GM19328 (cell line): ENCODE measurements at regions not wholly inside any gene's neighbourhood (a gene's known extent, or its start where the extent isn't known, plus 50 kb on each side); places are given as distances from the start of the nearest gene placed in this dataset.
A peak's percentile ranks its signal among the peaks of the same experiment; 100 is the strongest.

Source experiments
- ATAC-seq: cut with Tn5 transposase; IDR thresholded peaks from one replicate; pipeline ENCODE4 v1.9.1; 2021; ENCODE audit warnings: mild to moderate bottlenecking, moderate library complexity; ENCODE audit not compliant: unreplicated experiment

DNA sequence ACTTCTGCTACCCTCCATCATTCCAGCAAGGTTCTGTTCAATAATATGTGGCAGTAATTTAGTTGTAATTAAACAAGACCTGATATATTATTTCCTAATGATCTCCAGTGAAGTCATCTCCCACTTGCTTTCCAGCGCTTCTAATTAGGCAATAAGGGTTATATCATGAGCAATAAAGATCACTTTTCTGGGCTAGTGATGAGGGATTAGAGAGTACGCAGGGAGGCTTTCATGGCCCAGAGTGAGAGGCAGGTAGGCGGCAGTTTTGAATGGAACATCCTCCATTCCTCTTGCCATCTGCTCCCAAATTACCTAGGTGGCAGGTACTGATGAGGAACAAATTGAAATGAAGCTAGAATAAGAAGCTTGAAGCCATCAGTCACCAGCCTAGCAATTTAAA is 358.1 kb upstream of the SYT4 start:
- no peak for ATAC-seq

DNA sequence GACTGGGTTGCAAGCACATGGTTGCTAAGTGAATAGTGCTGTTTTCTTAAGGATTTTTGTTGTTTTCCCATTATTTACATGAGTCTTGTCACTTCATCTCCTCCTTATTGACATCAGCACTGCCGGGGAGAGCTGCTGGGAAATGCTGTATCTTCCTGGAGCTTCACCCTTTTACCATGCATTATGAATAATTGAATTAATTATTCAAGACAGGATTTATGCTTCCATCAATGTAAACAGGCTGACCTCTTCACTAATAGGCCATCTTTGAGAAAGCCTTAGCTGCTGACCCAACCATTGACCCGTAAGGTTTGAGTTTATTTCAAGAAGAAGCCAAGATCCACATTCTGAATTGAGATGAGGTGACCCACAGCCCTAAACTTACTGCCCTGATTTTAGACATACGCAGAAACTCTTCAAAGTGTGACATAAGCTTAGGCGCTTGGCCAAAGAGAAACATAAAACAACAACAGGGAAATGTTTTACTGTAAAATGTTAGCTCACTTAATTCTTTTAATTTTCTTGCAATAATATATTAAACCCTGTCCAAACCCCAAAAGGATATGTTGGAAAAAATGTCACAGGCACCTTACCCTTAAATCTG is 365.5 kb upstream of the SYT4 start:
- no peak for ATAC-seq

DNA sequence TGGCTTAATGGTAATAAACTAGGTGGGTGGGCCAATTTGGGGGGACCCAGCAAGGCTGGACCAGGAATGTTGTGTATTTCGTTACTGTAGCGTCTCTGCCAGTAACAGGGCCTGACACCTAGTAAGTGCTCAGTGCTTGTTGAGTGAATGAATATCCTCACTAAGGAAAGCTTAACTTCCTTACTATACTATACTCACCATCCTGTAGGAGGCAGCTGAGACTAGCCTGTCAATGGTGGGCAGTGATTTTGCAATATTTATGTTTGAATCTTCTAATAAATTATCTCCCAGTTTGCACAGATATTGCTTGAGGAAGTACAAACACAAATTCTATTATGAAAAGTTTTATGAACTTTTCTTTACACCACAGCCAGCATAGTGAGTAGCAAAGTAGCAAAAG is 370.7 kb upstream of the SYT4 start:
- no peak for ATAC-seq

DNA sequence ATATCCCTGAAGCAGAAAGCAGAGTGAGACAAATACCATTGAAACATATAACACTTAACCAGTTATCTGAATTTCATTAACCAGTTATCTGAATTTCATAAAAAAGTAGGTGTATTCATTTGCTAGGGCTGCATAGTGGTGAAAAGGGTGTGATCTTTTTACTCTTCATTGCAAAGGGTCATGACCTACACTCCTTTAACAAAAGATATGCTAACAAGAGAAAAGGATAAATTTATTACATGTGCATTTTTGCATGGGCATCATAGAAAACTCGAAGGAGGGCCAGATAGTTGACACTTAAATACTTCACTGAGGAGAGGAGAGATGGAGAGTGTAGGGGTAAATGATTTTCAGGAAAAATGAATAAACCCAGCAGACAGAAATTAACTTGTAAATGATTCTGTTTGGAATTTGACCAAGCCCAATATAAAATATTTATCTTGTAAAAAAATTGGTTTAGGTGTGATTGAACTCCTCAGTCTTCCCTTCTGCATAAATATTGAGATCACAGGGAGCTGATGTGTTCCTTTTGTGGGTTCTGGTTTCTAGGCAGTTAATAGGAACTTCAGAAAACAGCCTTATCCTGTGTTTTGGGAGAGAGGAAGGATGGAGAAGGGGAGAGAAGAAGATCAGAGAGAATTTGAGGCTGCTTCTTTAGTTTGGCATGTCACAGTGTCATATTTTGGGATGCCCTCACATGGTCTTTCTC is 372.5 kb upstream of the SYT4 start:
- ATAC-seq, result no peak

DNA sequence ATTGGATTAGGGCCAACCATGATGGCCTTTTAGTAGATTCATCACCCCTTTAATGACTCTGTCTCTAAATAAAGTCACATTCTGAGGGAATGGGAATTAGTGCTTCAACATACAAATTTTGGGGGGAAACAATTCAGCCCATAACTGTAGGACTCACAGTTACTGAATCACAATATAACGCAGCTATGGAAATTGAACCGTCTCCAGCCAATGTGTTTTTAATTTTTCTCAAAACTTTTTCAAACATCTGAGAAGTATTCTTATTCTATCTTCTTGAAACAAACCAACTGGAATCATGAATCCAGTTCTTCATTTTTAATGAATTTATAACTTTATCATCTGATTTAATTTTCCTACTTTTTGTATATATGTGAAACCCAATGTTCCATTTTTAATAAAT is 373.1 kb upstream of the SYT4 start:
- ATAC-seq, result no peak

DNA sequence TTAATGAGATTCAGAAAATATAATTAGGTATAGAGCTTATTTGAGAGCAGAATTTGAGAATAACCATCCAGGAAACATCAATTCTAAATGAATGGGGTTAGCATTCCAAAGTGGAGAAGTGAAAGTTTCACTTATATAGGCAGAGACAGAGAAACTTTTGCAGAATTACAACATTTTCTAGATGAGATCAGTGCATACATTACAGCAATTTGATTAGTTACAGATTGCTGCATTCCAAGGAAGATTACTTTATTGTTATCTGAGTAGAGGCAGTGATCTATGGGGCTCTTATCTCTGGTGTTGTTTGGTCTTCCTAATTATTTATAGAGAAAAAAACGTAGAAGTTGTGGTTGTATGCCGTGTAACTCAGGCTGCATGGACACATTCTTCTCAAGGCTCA is 373.8 kb upstream of the SYT4 start:
- no peak for ATAC-seq

DNA sequence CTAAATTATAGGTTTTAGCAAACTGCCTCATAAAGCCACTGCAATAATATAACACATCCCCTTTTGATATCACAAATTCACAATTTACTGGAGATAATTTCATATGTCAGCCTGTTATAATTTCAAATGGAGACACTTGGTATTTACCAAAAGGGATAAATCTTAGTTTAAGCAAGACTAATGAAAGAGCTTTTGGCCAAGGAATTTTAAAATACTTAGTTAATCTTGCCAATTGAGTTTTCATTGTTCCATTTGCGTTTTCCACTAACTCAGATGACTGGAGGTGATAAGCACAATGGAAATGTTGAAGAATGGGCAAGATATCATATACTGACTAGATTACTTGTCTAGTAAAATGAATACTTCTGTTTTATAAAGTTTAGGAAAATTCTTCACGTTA is 379.3 kb upstream of the SYT4 start:
- no peak for ATAC-seq

DNA sequence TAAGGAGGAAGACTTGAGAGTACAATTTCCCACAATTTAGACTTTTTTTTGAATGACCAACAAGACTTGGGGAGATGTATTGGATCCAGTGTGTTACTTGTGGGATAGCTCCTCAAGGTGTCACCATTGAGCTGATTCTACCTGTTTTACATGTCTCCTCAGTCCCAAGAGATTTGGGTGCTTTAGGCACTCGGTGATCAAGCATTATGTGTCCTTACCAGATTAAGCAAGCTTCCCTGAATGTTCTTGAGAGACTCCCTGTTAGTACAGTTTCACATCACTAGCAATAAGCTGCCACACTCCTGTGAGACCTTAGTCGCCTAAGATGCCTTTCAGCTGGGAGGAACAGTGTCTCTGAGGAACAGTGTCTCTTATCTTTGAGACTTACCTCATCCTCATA is 384.3 kb upstream of the SYT4 start:
- peak; percentile 57 for ATAC-seq

DNA sequence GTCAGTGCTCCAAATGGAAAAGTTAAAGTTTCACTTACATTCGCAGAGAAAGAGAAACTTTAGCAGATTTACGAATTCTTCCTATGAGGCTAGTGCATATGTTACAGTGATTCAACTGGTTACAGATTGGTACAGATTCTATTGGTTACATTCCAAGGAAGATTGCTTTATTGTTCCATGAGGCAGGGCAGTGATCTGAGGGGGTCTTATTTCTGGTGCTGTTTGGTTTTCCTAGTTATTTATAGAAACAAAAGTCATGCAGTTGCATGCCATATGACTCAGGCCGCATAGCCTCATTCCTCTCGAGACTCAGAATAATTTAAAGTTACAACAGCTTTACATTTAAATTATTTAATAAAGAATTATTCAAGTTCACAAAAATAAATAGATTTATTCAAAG is 385.4 kb upstream of the SYT4 start:
- ATAC-seq, result no peak

DNA sequence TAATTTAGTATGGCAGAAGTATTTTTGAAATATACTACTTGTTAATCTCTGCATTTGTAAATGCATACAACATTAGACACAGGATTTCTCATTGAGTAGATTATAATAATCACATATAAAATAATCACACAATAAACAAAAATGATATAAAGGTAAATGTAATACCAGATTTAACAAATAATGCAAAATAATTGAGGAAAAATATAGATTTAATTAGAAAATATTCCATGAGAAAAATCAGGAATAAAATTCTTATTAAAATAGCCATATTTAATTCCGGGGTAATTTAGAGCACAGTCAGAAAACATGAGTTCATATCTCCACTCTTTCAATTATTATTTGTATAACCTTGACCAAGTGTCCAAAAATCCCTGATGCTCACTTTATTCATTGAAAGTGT is 385.9 kb upstream of the SYT4 start:
- ATAC-seq, result no peak

DNA sequence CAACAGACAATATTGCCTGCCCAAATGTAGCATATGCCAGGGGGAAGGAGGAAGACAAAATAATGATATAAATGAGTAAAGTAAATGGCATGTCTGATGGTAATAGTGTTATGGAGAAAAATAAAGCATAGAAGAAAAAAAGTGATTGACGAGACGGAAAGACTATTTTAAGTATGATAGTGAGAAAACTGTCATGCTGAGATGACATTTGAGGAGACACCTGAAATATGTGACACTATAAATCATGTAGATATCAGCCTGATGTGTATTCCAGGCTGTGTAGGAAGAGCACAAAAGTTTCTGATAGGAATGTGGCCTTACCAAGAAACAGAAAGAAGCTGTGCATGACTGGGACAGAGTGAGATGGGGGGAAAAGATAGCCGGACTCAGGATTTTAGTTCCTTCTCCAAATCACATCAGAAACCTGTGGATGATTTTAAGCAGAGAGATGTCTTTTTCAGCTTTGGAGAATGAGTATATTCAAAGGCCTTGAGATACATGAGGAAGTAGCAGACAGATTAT is 387.3 kb upstream of the SYT4 start:
- ATAC-seq, result no peak

DNA sequence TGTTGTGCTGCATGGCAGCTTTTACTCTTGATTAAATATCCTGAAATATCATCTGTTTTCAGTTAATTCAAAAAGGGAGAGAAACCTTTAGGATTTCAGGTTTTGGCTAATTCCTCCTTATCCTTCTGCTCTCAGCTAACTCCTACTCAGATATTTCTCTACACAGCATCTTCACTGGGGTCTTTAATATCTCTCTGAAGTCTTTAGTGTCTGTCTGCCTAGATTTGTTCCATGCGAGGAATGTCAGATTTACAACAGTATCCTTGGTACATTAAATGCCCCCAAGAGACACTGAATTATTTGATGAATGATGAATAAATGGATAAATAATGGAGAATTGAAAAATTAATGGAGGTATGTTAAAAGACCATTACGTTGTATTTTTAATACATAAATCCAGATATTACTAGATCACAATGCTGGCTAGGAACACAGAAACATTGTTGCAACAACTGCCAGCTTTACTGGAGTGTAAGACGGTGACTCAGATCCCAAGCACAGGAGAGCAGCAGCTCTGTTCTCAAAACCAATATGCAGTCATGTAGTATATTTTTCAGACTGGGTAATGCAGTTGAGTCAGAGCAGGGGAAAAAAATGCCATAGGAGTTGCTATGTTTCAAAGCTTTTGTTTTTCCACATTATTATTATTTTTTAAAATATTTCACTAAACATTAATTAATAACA is 388.0 kb upstream of the SYT4 start:
- ATAC-seq, result no peak

DNA sequence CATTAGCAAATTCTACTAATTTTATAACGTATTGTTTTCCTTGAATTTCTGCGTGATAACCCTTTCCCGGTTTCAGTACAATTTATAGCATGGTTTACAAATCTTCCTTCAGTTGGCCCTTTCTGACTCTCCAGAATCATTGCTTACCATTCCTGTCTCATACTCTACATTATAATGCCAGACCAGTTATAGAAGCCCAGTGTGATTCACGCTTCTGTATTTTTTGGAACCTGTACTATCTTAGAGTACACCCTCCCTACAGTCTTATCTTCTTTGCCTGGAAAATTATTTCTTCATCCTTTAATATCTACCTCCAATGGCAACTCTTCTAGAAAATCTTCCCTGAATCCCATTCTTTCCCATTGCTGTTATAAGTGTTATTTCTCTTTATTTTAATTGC is 391.6 kb upstream of the SYT4 start:
- no peak for ATAC-seq

DNA sequence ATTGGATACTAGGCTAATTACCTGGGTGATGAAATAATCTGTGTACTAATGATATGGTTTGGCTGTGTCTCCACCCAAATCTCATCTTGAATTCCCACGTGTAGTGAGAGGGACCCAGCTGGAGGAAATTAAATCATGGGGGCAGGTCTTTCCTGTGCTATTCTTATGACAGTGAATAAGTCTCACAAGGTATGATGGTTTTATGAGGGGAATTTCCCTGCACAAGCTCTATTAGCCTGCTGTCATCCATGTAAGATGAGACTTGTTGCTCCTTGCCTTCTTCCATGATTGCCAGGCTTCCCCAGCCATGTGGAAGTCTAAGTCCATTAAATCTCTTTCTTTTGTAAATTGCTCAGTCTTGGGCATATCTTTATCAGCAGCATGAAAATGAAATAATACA is 394.1 kb upstream of the SYT4 start:
- no peak for ATAC-seq

DNA sequence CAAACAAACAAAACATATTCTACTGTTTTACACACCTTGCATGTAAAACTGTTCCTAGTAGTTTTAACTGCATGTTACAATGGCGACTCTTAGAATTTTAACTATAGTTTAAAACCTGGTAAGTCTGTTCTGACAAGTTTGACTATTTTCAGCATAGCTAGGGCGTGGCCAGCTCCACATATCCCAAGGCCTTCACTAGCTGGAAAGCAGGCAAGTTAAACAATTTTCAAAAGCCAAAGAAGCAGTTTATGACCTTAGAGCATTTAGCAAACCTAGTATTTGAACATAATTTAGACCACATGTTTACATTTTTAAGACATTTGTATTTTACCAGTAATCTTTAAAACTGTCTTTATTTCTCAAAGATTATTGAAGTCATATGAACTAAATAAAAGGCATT is 402.8 kb upstream of the SYT4 start:
- ATAC-seq, result no peak

DNA sequence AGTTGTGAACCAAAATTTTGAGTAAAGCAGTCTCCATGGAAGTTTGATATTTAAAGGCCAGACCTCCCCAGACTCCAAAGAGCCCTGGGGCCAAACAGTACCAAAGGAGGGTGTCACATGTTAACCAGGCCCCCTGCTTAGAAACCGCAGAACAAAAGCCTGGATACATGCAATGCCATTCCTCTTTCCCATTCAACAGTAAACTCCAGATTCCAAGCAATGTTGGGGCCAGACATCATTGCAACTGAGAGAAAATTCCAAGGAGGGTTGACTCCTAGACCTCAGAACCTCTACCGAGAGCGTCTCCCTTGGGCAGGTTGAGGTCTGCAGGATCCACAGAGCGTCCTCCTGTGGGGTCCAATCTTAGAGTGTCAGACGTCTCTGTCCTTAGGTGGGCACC is 404.4 kb upstream of the SYT4 start:
- ATAC-seq, result no peak

DNA sequence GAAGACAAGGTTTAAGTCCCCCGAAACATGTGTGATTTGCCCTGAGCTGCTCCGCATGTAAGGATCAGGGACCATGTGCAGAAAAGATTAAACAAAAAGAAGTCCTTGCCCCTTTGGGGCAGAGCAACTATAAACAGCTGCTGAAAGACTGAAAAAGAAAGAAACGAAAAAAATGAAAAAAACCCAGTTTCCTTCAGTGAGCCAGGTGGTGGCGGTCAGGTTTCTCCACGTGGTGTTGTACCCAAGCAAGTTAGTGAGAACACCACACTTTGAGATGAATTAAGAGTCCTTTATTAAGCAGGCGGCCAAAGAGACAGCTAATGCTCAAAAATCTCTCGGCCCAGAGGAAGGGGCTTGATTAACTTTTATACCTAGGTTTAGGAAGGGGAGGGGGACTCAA is 404.9 kb upstream of the SYT4 start:
- ATAC-seq, result no peak

DNA sequence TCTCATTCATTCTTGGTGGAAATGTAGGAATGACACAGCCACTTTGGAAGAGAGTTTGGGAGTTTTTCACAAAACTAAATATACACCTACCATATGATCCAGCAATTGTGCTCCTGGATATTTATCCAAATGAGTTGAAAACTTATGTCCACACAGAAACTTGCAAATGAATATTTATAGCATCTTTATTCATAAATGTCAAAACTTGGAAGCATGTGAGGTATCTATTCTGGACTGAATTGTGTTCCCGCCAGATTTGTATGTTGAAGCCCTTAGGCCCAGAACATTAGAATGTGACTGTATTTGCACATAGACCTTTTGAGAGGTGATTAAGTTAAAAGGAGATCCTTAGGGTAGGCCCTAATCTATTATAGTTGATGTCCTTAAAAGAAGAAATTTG is 409.4 kb upstream of the SYT4 start:
- ATAC-seq, result no peak

DNA sequence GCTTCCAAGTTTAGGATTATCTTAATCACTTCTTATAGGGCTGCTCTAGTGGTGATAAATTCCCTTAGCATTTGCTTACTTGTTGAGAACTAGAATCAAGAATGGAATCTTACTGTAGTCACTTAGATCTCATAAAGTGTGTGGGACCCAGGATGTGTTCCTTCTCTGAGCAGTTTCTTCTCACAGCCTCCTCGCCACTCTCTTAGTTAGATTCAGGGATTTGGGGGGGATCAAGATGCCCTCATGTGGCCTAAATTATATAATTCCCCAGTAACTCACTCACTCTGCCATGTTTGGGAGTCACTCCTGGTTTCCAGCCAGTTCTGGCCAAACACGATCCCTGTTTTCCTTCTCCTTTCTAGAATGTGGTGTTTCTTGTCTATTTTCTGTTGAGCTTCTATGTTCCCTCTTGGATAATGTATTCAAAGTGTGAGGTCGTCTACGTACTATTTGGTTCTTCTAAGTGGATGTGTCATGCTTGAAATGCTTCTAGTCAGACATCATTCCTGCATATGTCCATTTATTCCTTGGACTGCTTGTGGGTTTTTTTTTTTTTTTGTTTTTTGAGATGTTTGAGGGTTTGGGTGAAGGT is 414.9 kb upstream of the SYT4 start:
- ATAC-seq, result no peak

DNA sequence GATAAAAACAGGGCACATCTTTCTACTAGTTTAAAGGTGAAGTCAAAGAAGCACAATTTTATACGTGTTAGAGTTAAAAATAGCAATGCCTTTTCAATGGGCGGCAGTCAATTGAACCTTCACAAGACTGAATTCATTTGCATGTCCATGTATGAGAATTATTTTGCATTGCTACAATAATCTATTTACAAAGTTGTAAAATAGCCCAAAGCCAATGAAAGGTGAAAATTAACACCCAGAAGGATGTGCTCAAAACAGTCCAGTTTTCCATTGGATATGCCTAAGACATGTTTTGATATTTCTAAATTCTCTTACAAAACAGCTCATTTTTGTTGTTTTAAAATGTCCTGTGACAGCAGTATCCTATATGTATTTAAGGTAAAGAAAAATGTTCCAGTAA is 425.1 kb upstream of the SYT4 start:
- no peak for ATAC-seq

DNA sequence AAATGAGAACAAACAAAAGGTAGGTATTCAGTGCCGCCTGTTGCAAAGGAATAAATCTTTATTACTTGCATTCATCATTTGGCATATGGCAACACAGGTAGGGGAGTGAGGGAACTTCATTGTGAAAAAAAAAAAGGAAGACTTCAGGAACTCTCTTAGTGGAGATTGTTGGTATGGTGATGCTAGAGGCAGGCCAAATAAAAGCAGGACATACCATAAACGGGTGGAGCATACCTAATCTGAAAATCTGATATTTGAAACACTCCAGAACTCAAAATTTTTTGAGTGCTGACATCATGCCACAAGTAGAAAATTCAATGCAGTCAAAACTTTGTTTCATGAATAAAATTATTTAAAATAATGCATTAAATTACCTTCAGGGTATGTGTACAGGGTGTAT is 425.8 kb upstream of the SYT4 start:
- ATAC-seq, result no peak

DNA sequence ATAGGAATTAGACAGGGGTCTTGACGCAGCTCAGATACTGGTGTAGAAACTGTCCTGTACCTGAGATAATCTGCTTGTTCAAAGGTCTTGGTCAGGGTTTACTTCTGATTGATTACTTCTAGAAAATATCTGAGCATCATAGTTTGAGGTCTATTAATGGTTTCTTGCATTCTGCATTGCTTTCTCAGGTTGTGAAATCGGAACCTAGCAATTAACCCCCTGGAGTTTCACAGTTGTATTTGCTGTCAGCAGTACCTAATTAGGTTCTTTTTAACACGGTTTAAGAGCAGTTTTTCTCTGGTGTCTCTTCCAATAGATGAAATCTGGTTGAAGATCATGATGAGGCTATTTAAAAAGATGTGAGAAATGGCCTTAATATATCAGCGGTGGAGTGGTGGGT is 428.6 kb upstream of the SYT4 start:
- ATAC-seq, result no peak
